ENCODE measurements at regions not wholly inside any gene's neighbourhood (a gene's known extent, or its start where the extent isn't known, plus 50 kb on each side); places are given as distances from the start of the nearest gene placed in this dataset.

DNA sequence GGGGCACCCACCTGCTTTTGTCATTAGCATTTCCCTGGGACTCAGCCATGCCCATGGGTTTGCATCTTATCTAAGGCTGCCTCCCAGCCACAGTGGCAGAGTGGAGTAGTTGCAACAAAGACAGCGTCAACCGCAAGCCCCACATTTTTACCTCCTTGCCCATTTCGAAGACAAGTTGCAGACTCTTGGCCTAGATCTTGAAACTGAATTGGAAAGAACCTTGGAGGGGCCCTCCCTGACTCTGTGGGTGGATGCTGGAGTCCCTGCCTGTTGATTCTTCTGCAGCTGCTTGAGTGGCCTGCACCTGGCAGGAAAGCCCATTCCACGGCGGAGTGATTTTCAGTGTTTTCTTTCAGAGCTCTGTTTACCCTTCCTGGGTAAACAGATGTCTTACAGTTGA is 309.0 kb downstream of the VRK1 start:
- FAIRE-seq (no peak), DNase-seq (ENCODE audit: insufficient read length, low spot score) (no peak)
- TF ChIP-seq PAX5 (IDR thresholded peaks at IDR 0.05; ENCODE audit: insufficient read depth, low read length, severe bottlenecking) (no peak), TAF1 (IDR thresholded peaks at IDR 0.05; ENCODE audit: low read depth, low read length) (no peak), POLR2AphosphoS5 (IDR thresholded peaks at IDR 0.05; ENCODE audit: low read depth, low read length) (no peak), POLR2A (IDR thresholded peaks at IDR 0.05; ENCODE audit: low read depth, low read length) (no peak), SPI1 (IDR thresholded peaks at IDR 0.05; ENCODE audit: low read depth, low read length) (no peak), POU2F2 (IDR thresholded peaks at IDR 0.05; ENCODE audit: low read depth, low read length) (no peak)

DNA sequence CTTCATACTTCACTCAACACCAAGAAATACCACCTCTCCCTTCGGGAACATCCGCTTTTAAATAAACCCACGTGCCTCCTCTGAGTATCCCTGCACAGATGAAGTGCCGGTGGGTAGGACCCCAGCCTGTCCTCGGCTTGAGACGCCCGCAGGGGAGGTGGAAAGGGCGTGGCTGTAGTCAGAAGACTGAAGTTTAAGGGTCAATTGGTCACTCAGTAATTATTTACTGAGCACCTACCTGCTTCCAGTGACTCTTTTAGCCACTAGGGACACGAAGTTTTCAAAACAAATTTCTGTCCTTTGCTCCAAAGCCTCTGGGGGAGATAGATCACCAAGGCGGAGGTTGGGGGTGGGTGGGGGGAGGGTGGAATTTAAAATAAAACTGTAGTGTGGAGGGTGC is 309.4 kb downstream of the VRK1 start:
- no peak for FAIRE-seq
- DNase-seq (ENCODE audit: insufficient read length, low spot score) = no peak
- TF ChIP-seq SPI1 (IDR thresholded peaks at IDR 0.05; ENCODE audit: low read depth, low read length) (no peak), POLR2A (IDR thresholded peaks at IDR 0.05; ENCODE audit: low read depth, low read length) (no peak), PAX5 (IDR thresholded peaks at IDR 0.05; ENCODE audit: insufficient read depth, low read length, severe bottlenecking) (no peak), TAF1 (IDR thresholded peaks at IDR 0.05; ENCODE audit: low read depth, low read length) (no peak), POLR2AphosphoS5 (IDR thresholded peaks at IDR 0.05; ENCODE audit: low read depth, low read length) (no peak), POU2F2 (IDR thresholded peaks at IDR 0.05; ENCODE audit: low read depth, low read length) (no peak)

DNA sequence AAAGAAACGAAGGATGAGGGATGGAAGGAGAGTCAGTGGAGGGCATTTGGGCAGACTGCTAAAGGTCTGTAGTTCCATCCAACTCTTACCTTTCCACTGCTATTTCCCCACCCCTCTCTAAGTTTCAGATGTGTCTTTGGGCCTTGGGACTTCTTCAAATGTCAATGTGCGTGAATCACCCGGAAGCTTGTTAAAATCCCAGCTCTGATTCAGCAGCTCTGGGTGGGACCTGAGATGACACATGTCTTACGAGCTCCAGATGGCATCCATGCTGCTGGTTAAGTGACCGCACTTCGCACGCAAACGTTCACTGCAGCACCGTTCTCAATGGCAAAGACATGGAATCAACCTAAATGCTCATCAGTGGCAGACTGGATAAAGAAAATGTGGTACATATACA is 309.9 kb downstream of the VRK1 start:
- no peak for TF ChIP-seq POLR2AphosphoS5 (IDR thresholded peaks at IDR 0.05; ENCODE audit: low read depth, low read length)
- TF ChIP-seq TAF1 (IDR thresholded peaks at IDR 0.05; ENCODE audit: low read depth, low read length) = no peak
- no peak for TF ChIP-seq SPI1 (IDR thresholded peaks at IDR 0.05; ENCODE audit: low read depth, low read length)
- no peak for TF ChIP-seq POU2F2 (IDR thresholded peaks at IDR 0.05; ENCODE audit: low read depth, low read length)
- TF ChIP-seq PAX5 (IDR thresholded peaks at IDR 0.05; ENCODE audit: insufficient read depth, low read length, severe bottlenecking) = no peak
- TF ChIP-seq POLR2A (IDR thresholded peaks at IDR 0.05; ENCODE audit: low read depth, low read length) = no peak
- DNase-seq (ENCODE audit: insufficient read length, low spot score) (no peak), FAIRE-seq (no peak)

DNA sequence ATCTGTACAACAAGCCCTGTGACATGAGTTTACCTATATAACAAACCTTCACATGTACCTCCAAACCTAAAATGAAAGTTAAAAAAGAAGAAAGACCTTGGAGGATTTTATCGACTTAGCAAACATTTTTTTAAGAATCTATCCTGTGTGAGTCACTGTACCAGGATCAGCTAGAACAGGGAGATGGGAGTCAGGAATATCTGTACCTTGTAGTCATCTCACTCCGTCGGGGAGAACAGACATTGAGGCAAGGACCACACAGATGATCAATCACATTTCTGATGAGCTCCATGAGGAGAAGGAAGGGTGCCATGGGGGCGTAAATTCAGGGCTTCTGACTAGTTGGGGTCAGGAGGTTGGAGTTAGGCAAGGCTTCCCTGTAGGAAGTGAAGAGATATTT is 310.6 kb downstream of the VRK1 start:
- TF ChIP-seq POLR2AphosphoS5 (IDR thresholded peaks at IDR 0.05; ENCODE audit: low read depth, low read length) (no peak), POU2F2 (IDR thresholded peaks at IDR 0.05; ENCODE audit: low read depth, low read length) (no peak), TAF1 (IDR thresholded peaks at IDR 0.05; ENCODE audit: low read depth, low read length) (no peak), PAX5 (IDR thresholded peaks at IDR 0.05; ENCODE audit: insufficient read depth, low read length, severe bottlenecking) (no peak)
- DNase-seq (ENCODE audit: insufficient read length, low spot score) (no peak), FAIRE-seq (no peak)

DNA sequence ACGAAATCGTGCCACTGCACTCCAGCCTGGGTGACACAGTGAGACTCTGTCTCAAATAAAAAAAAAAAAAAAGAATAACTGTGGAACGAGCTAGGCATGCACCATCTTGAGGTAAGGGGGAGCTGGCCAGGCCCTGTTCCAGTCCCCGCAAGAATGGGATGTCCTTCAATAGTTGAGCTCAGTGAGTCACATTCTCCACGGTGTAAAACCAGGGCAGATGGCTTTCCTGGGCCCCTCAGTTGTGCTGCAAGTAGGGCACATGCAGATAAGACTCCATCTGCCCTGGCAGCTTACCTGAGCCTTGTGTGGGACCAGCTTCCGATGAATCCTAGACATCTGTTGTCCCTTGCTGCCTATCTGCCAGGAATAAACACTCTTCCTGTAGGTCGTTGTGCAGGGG is 312.1 kb downstream of the VRK1 start:
- TF ChIP-seq SPI1 (IDR thresholded peaks at IDR 0.05; ENCODE audit: low read depth, low read length) (no peak), POLR2AphosphoS5 (IDR thresholded peaks at IDR 0.05; ENCODE audit: low read depth, low read length) (no peak), POLR2A (IDR thresholded peaks at IDR 0.05; ENCODE audit: low read depth, low read length) (no peak), TAF1 (IDR thresholded peaks at IDR 0.05; ENCODE audit: low read depth, low read length) (no peak), POU2F2 (IDR thresholded peaks at IDR 0.05; ENCODE audit: low read depth, low read length) (no peak), PAX5 (IDR thresholded peaks at IDR 0.05; ENCODE audit: insufficient read depth, low read length, severe bottlenecking) (no peak)
- DNase-seq (ENCODE audit: insufficient read length, low spot score) = no peak
- no peak for FAIRE-seq

DNA sequence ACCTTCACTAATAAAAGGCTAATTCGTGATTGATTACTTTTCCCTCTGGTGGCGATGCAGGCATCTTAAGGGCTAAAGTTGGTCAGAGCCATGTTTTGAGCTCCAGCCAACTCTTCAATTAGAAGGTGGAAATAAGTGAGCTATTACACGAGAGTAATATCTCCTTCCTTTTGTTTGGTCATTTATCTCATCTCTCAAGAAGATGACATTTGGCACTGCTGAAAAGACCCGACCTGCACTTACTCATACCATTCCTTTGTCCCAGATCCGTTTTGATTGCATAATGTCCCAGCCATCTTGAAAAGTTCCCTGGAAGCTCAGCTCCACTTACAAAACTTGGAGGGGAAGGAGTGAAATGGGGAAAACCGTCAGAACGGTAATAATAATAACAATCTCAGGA is 316.2 kb downstream of the VRK1 start:
- TF ChIP-seq POLR2AphosphoS5 (IDR thresholded peaks at IDR 0.05; ENCODE audit: low read depth, low read length) = no peak
- TF ChIP-seq SPI1 (IDR thresholded peaks at IDR 0.05; ENCODE audit: low read depth, low read length) = no peak
- no peak for TF ChIP-seq POU2F2 (IDR thresholded peaks at IDR 0.05; ENCODE audit: low read depth, low read length)
- TF ChIP-seq POLR2A (IDR thresholded peaks at IDR 0.05; ENCODE audit: low read depth, low read length) = no peak
- no peak for TF ChIP-seq PAX5 (IDR thresholded peaks at IDR 0.05; ENCODE audit: insufficient read depth, low read length, severe bottlenecking)
- TF ChIP-seq TAF1 (IDR thresholded peaks at IDR 0.05; ENCODE audit: low read depth, low read length) = no peak
- no peak for DNase-seq (ENCODE audit: insufficient read length, low spot score)

DNA sequence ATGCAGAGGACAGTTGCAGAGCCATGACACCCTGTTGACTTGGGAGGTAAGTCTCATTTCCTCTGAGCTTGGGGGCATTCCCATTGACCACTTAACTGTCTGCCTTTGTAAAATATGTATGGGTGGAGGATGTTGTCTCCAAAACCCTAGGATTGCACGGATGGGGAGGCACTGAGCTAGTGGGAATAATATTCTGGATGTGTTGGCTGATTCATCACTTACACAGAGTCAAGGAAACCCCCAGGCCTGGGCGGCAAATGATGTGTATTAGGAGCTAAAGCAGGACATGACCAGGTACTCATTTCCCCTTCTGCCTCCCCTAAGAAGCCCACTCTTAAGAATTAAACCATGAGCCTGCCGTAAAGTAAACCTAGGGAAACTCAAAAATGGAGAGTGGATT is 319.4 kb downstream of the VRK1 start:
- DNase-seq (ENCODE audit: insufficient read length, low spot score) (no peak), FAIRE-seq (no peak)
- no peak for TF ChIP-seq PAX5 (IDR thresholded peaks at IDR 0.05; ENCODE audit: insufficient read depth, low read length, severe bottlenecking)
- no peak for TF ChIP-seq POLR2AphosphoS5 (IDR thresholded peaks at IDR 0.05; ENCODE audit: low read depth, low read length)
- TF ChIP-seq TAF1 (IDR thresholded peaks at IDR 0.05; ENCODE audit: low read depth, low read length) = no peak
- no peak for TF ChIP-seq POU2F2 (IDR thresholded peaks at IDR 0.05; ENCODE audit: low read depth, low read length)
- no peak for TF ChIP-seq POLR2A (IDR thresholded peaks at IDR 0.05; ENCODE audit: low read depth, low read length)
- no peak for TF ChIP-seq SPI1 (IDR thresholded peaks at IDR 0.05; ENCODE audit: low read depth, low read length)

More for the DNA sequence above, 316.2 kb downstream of the VRK1 start:
- no peak for FAIRE-seq

DNA sequence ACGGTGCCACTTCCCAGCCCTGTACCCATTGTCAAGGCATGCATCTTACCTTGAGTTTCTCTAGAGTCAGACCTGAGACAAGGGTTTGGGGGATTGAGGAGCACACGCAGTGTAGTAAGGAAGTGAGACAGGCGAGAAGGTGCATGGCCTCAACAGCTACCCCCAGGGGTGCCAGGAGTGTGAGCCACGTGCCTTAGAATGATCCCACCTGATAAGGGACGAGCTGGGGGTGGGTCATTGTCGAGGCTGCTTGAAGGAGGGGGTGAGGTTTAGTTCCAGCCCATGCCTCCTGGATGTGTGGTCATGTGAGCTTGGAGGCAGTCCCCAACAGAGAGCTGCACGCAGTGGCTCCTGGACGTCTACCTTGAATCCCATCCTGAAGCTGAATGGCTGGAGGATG is 320.5 kb downstream of the VRK1 start:
- FAIRE-seq = no peak
- no peak for TF ChIP-seq PAX5 (IDR thresholded peaks at IDR 0.05; ENCODE audit: insufficient read depth, low read length, severe bottlenecking)
- TF ChIP-seq SPI1 (IDR thresholded peaks at IDR 0.05; ENCODE audit: low read depth, low read length) = no peak
- TF ChIP-seq POU2F2 (IDR thresholded peaks at IDR 0.05; ENCODE audit: low read depth, low read length) = no peak
- no peak for TF ChIP-seq POLR2A (IDR thresholded peaks at IDR 0.05; ENCODE audit: low read depth, low read length)
- no peak for TF ChIP-seq TAF1 (IDR thresholded peaks at IDR 0.05; ENCODE audit: low read depth, low read length)
- no peak for TF ChIP-seq POLR2AphosphoS5 (IDR thresholded peaks at IDR 0.05; ENCODE audit: low read depth, low read length)
- DNase-seq (ENCODE audit: insufficient read length, low spot score) = no peak

DNA sequence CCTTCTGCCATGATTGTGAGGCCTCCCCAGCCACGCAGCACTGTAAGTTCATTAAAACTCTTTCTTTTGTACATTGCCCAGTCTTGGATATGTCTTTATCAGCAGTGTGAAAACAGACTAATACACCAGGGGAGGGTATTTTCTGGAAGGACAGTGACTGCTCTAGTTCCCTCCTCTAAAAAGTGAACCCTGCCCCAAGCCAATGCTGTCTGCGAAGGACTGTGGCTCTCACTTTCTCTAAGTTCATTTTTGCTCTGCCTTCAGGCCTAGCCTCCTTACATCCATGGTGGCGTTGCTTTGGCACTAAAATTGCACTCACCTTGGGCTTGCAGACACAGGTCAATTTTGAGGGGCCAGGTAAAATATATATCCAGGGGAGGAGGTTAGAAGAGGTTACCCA is 323.0 kb downstream of the VRK1 start:
- no peak for TF ChIP-seq TAF1 (IDR thresholded peaks at IDR 0.05; ENCODE audit: low read depth, low read length)
- no peak for TF ChIP-seq POLR2AphosphoS5 (IDR thresholded peaks at IDR 0.05; ENCODE audit: low read depth, low read length)
- TF ChIP-seq PAX5 (IDR thresholded peaks at IDR 0.05; ENCODE audit: insufficient read depth, low read length, severe bottlenecking) = no peak
- TF ChIP-seq POLR2A (IDR thresholded peaks at IDR 0.05; ENCODE audit: low read depth, low read length) = no peak
- TF ChIP-seq POU2F2 (IDR thresholded peaks at IDR 0.05; ENCODE audit: low read depth, low read length) = no peak
- no peak for TF ChIP-seq SPI1 (IDR thresholded peaks at IDR 0.05; ENCODE audit: low read depth, low read length)
- no peak for FAIRE-seq
- DNase-seq (ENCODE audit: insufficient read length, low spot score) = no peak

DNA sequence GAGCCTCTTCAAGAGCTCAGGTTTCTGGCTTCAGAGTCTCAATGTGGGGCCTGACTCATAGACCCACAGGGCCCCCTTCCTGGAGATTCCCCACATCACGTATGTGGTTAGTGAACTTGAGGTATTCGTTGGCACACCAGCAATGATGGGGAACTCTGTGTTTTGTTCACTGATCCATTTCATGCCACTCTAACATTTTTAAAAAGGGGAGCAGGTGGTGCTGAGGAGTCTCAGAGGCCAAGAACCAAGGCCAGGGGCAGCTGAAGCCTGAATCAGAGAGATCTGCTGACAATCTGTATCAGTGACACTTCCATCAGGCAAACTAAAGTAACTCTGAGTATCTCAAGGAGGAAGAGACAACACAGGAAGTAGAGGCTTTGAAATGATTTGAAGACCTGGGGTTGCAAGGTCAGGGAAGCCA is 323.4 kb downstream of the VRK1 start:
- TF ChIP-seq SPI1 (IDR thresholded peaks at IDR 0.05; ENCODE audit: low read depth, low read length) = no peak
- no peak for TF ChIP-seq TAF1 (IDR thresholded peaks at IDR 0.05; ENCODE audit: low read depth, low read length)
- TF ChIP-seq PAX5 (IDR thresholded peaks at IDR 0.05; ENCODE audit: insufficient read depth, low read length, severe bottlenecking) = no peak
- TF ChIP-seq POLR2A (IDR thresholded peaks at IDR 0.05; ENCODE audit: low read depth, low read length) = no peak
- no peak for TF ChIP-seq POLR2AphosphoS5 (IDR thresholded peaks at IDR 0.05; ENCODE audit: low read depth, low read length)
- no peak for TF ChIP-seq POU2F2 (IDR thresholded peaks at IDR 0.05; ENCODE audit: low read depth, low read length)
- FAIRE-seq = no peak
- DNase-seq (ENCODE audit: insufficient read length, low spot score) = no peak

Data from GM12891 (cell line).